ENCODE measurements at regions not wholly inside any gene's neighbourhood (a gene's known extent, or its start where the extent isn't known, plus 50 kb on each side); places are given as distances from the start of the nearest gene placed in this dataset.

DNA sequence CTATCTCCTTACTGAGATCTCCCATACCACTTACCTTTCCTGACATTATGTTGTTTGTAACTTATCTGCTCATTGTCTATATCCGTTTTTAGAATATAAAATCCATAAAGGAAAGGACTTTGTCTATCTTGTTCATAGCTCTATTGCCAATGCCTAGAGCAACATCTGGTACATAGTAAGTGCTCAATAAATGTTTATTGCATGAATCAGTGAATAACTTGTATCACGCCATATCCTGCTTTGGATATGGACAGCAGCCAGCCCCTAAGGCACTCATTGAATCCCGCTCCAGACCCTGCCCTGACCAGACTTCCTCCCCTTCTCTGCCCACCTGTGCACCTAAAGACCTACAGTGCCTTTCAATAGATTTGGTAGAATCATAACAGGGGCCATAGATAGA lies 298.1 kb upstream of the PLXNA2 start:
- H3K4me1 ChIP-seq = no peaks in the 10 kb centered on the region
- H3K27me3 ChIP-seq = no peaks in the 10 kb centered on the region
- H3K9me3 ChIP-seq = no peaks in the 10 kb centered on the region
- no peaks in the 10 kb centered on the region for H3K36me3 ChIP-seq
- WGBS, 2 donors (ENCODE audit: low coverage in 1 of 2) = 77 to 93% methylated on average over 3 of the region's 3 CpGs
- TF ChIP-seq EP300 (IDR thresholded peaks at IDR 0.05) (no peak), POLR2AphosphoS5 (IDR thresholded peaks at IDR 0.05) (no peak), CTCF (IDR thresholded peaks at IDR 0.05) (no peak), POLR2A (IDR thresholded peaks at IDR 0.05) (no peak)
- no peak for ATAC-seq
- no peak overlapping the region for H3K27ac ChIP-seq
- H3K4me3 ChIP-seq = no peak overlapping the region

DNA sequence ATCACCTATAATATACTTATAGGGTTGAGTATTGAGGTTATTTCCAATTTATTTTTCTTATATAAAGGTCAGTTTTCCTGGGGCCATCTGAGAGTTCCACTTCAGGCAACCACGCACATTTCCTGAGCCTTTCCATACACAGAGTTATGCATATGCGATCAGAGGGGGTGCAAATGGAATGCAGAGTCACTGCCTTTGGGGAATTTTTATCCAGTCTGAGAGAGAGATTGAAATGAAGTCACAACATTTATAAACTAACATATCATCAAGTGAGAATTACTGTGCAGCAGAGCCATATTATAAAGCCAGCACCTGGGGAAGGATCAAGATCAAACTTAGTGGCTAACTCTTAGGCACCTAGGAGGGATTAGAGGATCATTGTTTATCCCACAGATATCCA lies 299.9 kb upstream of the PLXNA2 start:
- WGBS, 2 donors (ENCODE audit: low coverage in 1 of 2) = 70% methylated on average over 2 of the region's 2 CpGs; no CpG with 5 or more reads in 1 of the 2 donors
- ATAC-seq = no peak
- no peaks in the 10 kb centered on the region for H3K9me3 ChIP-seq
- H3K27me3 ChIP-seq = no peaks in the 10 kb centered on the region
- H3K4me1 ChIP-seq = no peaks in the 10 kb centered on the region
- H3K36me3 ChIP-seq = no peaks in the 10 kb centered on the region
- TF ChIP-seq POLR2A (IDR thresholded peaks at IDR 0.05) = no peak
- no peak overlapping the region for H3K4me3 ChIP-seq
- H3K27ac ChIP-seq = no peak overlapping the region

- Histone ChIP-seq H3K4me1 (no peaks in the 10 kb centered on the region), H3K9me3 (no peaks in the 10 kb centered on the region), H3K36me3 (no peaks in the 10 kb centered on the region), H3K27ac (no peak overlapping the region), H3K27me3 (no peaks in the 10 kb centered on the region), H3K4me3 (no peak overlapping the region)
- TF ChIP-seq EP300 (IDR thresholded peaks at IDR 0.05) (no peak), POLR2A (IDR thresholded peaks at IDR 0.05) (no peak), POLR2AphosphoS5 (IDR thresholded peaks at IDR 0.05) (no peak), CTCF (IDR thresholded peaks at IDR 0.05) (no peak)
- 70 to 91% methylated on average over 2 of the region's 2 CpGs for WGBS, 2 donors (ENCODE audit: low coverage in 1 of 2)
- no peak for ATAC-seq
These were observed 300.6 kb upstream of the PLXNA2 start for GRCh38 chr1:208544794-208545193.

DNA sequence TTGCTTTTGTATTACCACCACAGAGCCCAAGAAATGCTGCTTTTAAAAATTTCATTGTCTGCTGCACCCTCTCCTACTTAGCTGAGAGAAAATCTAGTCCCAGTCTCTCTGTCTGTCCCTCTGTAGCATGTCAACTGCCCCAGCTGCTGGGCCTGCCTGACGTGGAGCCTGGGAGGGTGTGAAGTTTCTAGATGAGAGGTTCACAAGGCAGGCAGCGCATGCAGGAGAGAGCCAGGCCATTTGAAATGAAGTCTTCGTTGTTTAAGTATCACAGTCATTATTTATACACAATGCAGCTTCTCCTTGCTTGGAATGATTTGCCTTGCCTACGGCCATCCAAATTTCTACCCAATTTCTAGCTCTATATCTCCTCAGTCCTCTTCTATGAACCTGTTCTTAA lies 306.8 kb upstream of the PLXNA2 start:
- Histone ChIP-seq H3K36me3 (no peaks in the 10 kb centered on the region), H3K27me3 (no peaks in the 10 kb centered on the region), H3K4me3 (no peak overlapping the region), H3K27ac (no peak overlapping the region), H3K9me3 (no peaks in the 10 kb centered on the region), H3K4me1 (no peaks in the 10 kb centered on the region)
- WGBS, 2 donors (ENCODE audit: low coverage in 1 of 2) = 72 to 75% methylated on average over 3 to 4 of the region's 4 CpGs
- ATAC-seq = no peak
- TF ChIP-seq EP300 (IDR thresholded peaks at IDR 0.05) (no peak), CTCF (IDR thresholded peaks at IDR 0.05) (no peak), POLR2A (IDR thresholded peaks at IDR 0.05) (no peak), POLR2AphosphoS5 (IDR thresholded peaks at IDR 0.05) (no peak)

DNA sequence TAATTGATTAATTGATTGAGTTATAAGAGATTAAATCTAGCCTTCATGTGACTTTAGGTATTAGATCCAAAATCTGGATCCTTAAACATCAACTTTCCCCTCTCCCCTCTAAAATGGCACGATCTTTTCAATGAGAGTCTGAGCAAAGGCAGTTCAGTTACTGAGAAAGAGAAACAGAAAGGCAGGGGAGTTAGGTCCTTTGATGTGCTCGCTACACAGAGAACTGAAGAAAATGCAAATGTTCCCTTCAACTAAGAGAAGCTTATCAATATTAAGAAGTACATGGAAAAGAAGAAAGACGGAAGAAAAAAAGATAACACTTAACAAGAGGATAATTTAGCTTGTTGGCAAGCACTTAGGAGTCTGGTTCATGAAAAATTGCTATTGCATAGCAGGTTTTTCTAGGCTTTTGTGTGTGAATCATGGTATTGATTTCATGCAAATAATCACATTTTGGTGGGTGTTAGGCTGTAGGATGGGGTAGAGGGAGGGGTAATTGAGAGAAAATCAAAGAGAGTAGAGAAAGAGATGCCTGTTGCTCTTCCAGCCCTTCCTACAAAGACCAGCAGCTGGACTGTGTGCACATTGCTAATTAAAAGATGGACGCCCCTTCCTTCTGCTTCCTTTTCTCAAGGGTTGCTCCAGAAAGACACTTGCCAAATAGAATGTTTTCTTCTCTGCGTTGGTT lies 307.6 kb upstream of the PLXNA2 start:
- ATAC-seq = no peak
- 67 to 86% methylated on average over 4 to 5 of the region's 5 CpGs for WGBS, 2 donors (ENCODE audit: low coverage in 1 of 2)

More for the DNA sequence above, 307.6 kb upstream of the PLXNA2 start:
- no peaks in the 10 kb centered on the region for H3K36me3 ChIP-seq
- no peaks in the 10 kb centered on the region for H3K27me3 ChIP-seq
- H3K9me3 ChIP-seq = no peaks in the 10 kb centered on the region
- H3K4me3 ChIP-seq = no peak overlapping the region
- H3K27ac ChIP-seq = no peak overlapping the region
- no peaks in the 10 kb centered on the region for H3K4me1 ChIP-seq
- TF ChIP-seq CTCF (IDR thresholded peaks at IDR 0.05) (no peak), POLR2A (IDR thresholded peaks at IDR 0.05) (no peak), EP300 (IDR thresholded peaks at IDR 0.05) (no peak), POLR2AphosphoS5 (IDR thresholded peaks at IDR 0.05) (no peak)
